GM12891 (cell line): ENCODE measurements at regions not wholly inside any gene's neighbourhood (a gene's known extent, or its start where the extent isn't known, plus 50 kb on each side); places are given as distances from the start of the nearest gene placed in this dataset.

Experiments
- PAX5 ChIP-seq: IDR thresholded peaks from 2 replicates; pipeline ENCODE4 v1.6.1; 2011; ENCODE audit warnings: low read length, moderate library complexity, mild to moderate bottlenecking; ENCODE audit not compliant: insufficient read depth, severe bottlenecking
- POLR2A ChIP-seq: IDR thresholded peaks from 2 replicates; pipeline ENCODE4 v1.6.1; 2011; ENCODE audit warnings: low read depth, low read length, control low read depth
- POLR2AphosphoS5 ChIP-seq: IDR thresholded peaks from 2 replicates; pipeline ENCODE4 v1.6.1; 2011; ENCODE audit warnings: low read depth, low read length, control low read depth
- POU2F2 ChIP-seq: IDR thresholded peaks from 2 replicates; pipeline ENCODE4 v1.6.1; 2011; ENCODE audit warnings: low read depth, mild to moderate bottlenecking, control low read depth, low read length, moderate library complexity
- SPI1 ChIP-seq: IDR thresholded peaks from 2 replicates; pipeline ENCODE4 v1.6.1; 2011; ENCODE audit warnings: low read depth, low read length, control low read depth
- TAF1 ChIP-seq: IDR thresholded peaks from 2 replicates; pipeline ENCODE4 v1.6.1; 2011; ENCODE audit warnings: low read depth, low read length, control low read depth

DNA sequence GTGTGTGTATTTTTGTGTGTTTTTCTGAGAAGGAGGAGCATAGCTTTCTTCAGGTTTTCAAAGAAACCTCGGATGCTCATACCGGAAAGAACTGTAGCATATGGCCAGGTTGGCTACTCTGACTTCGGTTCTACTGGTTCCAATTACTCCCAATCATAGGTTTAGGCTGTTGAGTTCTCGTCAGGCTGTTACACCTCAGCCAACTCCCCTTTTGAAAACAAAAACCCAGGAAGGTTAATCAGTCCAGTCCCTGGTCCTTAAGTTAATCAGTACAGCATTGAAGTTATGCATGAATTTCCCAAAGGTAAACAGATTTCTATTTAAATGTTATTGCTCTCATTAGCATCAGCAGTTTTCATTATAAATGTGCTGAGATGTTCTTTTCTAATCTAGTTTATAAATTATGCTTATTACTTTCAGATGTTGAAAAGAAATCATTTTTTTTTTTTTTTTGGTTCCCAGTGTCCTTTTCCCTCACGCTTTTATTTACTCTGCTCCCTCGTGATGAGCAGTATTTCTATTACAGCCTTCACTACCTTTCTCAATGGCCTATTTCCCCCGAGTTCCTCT is 111.0 kb downstream of the NPIPB5 start:
- TF ChIP-seq TAF1 (no peak), POLR2A (no peak), POLR2AphosphoS5 (no peak), SPI1 (no peak), POU2F2 (no peak), PAX5 (no peak)
